NCI-H69 (cell line): ENCODE measurements at regions not wholly inside any gene's neighbourhood (a gene's known extent, or its start where the extent isn't known, plus 50 kb on each side); places are given as distances from the start of the nearest gene placed in this dataset.

Source experiments
- DNase-seq: peaks from one replicate; lab custom pipeline; 2025; lab: John Stamatoyannopoulos, UW

DNA sequence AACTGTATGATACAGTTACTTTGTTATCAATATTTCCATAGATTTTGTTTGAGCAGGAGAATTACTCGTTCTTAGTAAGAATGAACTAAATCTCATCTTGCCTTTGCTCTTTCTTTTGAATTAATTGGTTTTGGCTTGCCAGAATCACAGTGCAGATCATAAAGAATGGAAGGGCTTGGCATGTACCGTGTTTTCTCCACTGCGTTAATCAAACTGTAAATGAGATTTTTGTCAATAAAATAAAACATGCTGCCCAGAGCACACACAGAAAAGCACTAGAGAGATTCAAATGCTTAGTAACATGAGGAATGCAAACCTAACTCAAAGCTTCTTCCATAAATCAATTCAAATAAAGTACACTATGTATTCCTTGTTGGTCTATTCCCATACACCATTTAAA is 229.6 kb upstream of the CDH2 start:
- DNase-seq = no peak

DNA sequence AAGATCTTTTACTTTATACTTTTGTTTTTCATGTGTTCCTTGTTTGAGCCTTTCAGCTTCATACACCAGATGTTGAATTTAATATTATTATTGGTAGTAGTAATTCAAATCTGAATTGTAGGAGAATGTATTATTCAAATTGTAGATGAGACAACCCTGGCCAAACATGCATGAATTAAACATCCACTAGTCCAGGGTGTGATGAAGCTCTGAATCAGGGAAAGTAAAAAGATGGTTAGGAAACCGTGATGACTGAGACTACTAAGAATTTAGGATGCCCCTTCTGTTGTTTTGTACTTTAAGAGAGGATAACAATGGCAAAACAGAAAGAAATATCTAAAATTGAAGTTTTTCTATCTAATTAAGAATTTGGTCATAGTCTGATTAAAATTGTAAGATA is 227.8 kb upstream of the CDH2 start:
- no peak for DNase-seq

DNA sequence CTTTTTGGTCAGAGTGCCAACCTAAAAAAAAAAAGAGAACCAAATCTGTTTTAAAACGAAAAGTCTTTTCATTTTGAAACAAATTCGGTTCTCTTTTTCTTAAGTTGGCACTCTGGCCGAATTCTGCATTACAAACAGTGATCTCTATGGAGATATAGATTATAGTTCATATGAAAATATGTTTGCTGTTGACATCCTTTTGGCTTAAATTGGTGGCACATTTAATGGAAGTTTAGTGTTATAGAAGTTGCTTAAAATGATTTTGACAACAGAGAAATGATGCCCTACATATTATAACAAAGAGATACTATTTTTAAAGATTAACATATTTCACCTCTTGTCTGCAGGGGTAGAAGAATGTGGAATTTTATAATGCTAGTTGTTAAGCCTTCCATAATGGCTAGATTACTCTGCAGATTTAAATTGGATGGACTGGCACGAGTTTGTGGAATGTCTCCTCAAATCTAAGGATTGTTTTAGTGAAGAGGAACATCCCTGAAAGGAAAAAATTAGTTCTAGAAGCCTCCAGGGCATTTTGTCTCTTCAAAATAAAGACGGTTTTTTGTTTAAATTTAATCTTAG is 222.9 kb upstream of the CDH2 start:
- DNase-seq = no peak

DNA sequence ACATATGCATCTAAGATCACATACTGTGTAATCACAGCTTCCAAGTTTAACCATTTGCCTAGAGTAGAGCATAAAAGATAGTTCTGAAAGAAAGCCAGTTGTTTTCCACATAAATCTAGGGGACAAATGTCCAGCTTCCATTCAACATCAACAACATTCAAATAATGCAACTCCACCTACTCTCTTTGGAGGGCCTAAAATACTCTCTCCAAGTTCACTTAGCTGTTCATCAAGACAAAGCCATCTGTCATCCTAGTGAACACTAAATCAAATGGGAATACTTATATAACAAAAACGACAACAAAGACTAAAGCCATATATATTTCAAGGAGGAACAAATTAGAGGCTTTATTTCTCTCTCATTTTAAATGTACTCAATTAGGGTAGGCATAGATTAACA is 221.5 kb upstream of the CDH2 start:
- DNase-seq = peak; percentile 69

DNA sequence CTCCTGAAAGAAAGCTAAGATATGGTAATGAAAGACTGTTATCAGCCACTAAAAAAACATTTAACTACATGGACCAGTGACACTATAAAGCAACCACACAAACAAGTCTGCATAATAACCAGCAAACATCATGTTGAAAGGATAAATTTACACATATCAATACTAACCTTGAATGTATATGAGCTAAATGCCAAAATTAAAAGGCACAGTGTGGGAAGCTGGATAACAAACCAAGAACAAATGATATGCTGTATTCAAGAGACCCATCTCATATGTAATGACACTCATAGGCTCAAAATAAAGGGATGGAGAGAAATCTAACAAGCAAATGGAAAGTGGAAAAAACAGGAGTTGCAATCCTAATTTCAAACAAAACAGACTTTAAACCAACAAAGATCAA is 213.1 kb upstream of the CDH2 start:
- no peak for DNase-seq

DNA sequence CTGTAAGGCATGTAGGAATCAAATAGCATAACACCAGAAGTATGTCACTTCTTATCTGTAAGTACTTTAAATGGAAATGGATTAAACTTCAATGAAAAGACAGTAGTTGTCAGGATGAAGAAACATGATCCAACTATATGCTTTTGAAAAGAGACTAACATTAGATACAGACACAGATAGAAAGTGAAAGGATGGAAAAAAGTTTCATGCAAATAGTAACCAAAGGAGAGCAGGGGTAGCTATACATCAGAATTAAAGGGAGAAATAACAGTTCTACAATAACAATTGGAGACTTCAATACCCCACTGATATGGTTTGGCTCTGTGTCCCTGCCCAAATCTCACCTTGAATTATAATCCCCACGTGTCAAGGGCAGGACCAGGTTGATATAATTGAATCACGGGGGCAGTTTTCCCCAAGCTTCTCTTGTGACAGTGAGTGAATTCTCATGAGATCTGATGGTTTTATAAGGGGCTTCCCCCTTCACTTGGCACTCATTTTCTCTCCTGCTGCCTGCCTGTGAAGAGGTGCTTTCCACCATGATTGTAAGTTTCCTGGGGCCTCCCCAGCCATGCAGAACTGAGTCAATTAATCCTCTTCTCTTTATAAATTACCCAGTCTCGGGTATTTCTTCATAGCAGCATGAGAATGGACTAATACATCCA is 205.4 kb upstream of the CDH2 start:
- no peak for DNase-seq

DNA sequence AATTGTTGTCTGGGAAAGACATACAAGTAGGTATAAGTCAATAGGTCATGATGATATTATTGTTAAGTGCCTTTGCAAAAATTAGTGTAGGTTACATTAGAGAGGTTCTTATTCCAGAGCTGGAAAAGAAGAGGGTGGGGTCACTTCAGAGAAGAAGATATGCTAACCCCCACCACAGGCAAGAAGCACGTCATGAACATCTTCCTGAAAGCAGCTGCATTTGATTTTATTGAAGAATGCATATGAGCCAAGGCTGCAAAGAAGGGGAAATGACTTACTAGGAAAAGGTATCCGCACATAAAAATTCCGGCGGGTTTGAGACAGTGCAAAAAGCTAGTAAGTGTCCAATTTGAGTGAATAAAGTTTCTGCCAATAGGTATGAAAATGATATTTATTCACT is 195.3 kb upstream of the CDH2 start:
- DNase-seq = no peak

DNA sequence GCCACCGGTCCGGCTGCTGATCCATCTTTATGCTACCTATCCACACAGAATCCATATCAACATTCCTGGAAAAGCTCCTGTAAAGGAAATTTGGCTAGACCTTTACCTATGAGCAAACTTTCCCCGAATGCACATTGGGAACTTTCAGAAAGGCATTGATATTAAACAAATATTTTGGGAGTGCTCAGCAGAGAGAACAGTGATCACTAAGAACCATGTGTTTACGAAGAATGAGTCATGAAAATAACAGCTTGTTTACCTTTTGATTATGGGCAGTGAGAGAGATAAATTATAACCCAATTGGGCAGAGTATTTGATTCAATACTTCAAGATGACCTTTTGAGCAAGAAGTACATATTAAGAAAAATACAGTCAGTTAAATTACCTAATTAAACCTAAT is 189.7 kb upstream of the CDH2 start:
- peak; percentile 27 for DNase-seq

DNA sequence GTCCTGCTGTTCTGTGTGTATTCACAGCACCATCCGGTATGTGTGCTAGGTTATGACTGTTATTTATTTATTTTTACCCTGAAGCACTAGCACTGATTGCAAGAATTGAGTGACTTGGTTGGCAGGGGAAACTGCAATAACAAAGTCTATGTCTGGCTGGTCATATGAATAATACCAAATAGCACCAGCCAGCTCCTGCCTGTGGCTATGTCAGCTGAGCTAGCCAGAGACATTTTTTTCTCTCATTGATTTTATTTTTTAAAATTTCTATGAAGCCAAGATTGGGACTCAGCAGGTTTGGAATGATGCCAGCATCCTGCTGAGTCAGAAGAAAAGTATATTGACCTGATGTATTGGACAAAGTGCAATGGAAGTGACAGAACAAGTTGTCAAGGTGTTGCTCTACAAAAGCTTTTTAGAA is 188.5 kb upstream of the CDH2 start:
- DNase-seq = peak; percentile 74

DNA sequence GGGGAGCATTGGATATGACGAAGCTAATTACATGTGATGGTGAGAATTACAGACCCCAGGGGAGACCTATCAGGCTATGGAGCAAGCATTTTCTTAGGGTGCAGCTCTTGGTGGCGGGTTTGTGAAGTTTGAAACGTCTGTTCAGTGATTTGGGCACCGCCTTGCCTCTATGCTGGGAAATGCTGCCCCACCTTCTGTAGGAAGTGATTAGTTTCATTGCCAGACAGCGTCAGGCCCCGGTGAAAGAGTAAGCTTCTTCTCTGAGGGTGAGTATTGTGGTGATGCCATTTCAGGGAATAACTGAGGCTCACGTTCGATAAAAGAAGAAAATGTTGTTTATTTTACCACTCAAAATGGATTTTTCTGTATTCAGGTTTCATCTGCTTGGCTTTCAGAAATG is 186.2 kb upstream of the CDH2 start:
- DNase-seq = no peak

DNA sequence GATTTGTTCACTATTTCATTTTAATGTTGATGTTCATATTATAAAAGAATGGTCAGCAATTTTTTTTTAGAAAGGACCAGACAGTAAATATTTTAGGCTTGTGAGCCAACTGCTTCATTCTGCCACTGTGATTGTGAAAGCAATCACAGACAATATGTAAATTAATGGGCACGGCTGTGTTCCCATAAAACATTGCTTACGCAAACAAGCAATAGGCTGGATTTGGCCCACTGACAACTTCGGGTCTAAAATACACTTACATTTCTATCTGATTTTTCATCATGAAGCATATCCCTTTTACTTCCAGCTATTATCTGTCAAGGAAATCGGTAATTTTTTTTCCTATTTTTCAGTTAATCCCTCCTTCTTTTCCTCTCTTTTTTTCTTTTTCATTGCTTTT is 182.2 kb upstream of the CDH2 start:
- peak; percentile 79 for DNase-seq

DNA sequence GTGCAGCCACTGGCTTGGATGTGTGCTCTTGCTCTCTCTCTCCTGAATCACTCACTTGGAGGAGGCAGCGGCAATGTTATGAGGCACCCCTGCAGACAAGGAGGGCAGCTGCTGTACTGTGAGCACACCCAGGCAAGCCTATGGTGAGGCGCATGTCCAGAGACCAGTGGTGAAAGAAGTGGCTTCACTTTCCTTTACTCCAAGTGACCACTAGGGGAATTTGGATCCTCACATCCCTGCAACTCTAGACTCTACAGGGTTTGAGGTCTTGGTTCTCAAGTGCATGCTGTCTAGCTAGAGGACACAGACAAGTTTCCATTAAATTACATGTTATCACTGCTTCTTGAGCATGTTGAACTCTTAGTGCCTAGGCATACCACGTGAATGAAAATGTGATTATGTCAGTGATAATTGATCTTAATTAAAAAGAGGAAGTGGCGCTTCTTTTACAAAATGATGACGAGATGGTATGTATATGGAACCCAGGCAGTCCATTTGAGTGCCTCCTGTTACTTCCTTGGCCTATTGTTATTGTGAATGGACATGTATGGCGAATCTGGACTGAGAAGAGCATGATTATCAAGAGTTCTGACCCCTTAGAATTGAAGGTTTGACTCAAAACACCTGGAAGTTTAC is 181.0 kb upstream of the CDH2 start:
- DNase-seq = peak; percentile 70

DNA sequence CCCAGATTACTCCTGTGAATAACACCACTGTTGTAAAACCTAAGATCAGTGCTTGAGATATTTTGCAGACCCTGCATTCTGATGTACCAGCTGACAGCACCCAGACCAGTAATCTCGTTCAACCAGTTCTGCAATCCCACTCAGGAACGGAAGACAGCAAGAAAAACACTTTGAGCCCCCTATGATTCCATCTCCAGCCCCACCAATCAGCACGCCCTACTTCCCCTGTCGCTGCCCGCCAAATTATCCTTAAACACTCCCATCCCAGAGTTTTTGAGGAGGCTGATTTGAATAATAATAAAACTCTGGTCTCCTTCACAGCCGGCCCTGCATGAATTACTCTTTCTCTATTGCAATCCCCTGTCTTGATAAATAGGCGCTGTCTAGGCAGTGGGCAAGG is 173.9 kb upstream of the CDH2 start:
- no peak for DNase-seq

DNA sequence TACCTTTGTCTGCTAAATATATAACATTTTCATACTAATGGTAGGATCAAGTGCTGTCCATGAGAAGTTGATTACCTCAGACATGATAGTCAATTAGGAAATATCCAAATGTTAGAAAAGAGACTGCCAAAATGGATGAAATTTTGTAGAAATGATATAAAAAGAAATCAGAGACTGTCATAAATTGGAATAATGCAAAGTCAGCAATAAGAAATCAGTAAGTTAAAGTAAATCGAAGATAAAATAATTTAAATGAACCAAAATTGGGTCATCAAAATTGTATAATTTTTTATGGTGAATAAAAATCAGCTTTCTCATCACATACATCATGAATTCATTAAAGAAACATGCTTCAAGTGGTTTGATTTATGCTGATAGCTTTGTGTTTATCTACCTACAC is 165.3 kb upstream of the CDH2 start:
- no peak for DNase-seq

DNA sequence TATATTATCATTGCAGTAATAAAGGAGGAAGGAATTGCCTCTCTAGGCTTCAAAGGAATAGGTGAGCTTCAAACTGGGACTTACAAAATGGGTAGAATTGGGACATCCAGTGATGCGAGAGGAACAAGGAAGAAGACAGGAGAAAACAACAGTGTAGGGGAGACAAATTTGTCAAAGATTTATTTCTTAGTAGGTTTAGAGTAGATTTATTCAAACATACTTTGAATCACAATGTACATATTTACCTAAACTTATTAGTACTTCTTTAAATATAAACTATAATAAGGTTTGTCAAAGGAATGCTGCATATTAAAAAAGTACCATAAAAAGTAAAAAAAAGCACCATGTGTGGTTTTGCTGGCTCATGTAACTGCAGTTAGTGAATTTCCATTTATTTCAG is 161.4 kb upstream of the CDH2 start:
- no peak for DNase-seq

DNA sequence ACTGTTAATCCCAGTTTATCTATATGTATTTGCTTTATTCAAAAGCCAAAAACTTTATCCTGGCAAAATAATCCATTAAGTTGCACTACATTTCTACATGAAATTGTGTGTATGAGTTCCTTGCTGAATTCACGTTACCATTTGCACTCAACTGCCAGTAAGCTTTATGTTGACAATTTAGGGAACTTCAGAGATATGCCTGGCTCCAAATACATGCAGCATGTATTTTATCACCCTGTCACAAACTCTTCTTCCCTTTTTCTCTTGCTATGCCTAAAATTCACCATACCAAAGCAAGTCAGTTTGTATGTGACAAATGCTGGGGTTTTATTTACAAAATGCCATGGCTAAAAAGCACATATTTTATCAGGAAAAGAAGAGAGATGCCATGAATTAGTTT is 157.6 kb upstream of the CDH2 start:
- DNase-seq = no peak

DNA sequence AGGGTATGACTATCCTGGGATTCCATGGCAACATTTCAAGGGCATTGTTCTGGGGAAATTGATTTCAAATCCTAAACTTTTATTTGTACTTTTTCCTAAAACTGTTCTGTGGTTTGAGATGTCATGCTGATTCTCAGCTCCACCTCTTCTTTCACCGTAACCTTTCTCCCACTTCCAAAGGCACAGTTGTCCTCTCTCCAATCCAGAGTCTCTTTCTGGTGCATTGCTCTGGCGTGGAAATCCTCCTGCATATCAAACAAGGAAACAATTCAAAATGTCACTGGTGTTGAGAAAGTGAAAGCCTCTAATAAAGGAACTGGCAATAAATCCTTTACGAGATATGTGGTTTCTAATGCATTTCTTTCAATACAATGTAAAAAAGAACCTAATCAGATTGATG is 155.1 kb upstream of the CDH2 start:
- no peak for DNase-seq

DNA sequence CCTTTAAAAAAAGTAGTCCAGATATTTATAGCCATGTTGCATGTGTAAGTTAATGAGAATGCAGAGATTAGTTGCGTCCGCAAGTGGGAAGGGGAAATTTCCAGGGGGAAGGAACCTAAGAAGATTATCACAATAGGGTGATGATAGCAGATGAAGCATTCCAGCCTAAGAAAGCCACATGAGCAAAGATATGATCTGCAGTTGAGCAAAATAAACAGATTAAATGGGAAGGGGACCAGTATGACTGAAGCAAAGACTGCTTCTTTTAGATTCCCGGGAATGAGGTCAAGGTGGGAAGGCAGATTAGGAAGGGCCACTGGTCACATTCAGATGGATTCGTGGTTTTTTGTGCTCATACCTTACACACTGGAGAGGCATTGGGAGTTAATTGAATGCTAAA is 154.6 kb upstream of the CDH2 start:
- no peak for DNase-seq

DNA sequence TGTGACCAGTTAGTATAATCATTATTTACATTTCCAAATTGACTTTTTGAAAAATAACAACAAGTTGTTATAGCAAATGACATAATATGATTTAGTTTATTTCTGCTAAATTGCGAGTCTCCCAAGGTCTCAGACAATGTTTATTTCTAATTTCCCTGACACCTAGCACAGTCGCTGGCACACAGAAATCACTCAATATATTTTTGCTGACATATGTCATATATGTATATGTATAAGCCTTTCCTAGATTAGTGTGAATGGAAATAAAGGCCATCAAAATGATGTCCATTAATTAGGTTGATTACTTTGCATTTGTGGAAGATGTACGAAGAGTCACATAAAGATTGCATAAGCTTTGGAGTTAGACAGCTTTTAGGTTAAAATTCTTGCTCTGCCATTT is 136.7 kb upstream of the CDH2 start:
- no peak for DNase-seq

DNA sequence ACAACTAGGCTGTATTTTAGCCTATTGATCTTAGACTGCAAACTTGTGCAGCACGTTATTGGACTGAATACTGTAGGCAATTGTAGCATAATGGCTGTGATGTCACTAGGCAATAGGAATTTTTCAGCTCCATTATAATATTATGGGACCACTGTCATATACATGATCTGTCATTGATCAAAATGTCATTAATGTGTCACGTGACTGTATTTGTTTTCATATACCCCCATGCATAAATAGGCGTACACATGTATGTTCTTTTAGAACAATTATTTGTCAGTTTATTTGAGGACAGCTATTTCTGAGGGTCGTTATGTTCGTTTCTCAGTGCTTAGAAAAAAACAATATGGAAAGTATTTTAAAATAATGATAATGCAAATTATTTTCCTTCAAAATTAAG is 111.9 kb upstream of the CDH2 start:
- DNase-seq = no peak

DNA sequence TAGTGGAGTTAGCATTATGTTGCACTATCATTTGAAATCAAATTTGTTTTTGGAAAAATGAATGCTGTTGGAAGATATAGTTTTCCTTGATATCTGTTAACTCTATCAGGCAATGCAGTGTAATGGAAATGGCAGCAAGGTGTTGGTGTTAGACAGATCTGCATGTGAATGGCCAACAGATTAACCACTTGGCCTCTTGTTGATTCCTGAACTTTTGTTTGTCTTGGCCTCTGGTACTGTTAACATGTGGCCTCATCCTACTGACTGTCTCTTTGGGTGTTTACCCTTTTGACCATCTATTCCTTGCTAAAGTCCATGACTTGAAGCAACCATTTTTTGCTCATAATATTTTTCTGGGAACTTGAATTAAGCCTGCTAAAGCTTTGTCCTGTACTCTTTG is 110.2 kb upstream of the CDH2 start:
- no peak for DNase-seq

DNA sequence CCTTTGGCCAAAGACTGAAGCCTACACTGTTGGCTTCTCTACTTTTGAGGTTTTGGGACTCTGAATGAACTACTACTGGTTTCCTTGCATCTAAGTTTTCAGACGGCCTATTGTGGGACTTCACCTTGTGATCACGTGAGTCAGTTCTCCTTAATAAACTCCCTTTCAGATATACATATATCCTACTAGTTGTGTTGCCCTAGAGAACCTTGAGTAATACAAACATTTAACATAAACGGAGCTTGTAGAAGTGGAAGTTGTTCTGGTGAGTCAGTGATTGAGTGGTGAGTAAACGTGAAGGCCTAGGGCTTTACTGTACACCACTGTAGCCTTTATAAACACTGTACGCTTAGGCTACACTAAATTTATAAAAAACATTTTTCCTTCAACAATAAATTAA is 107.2 kb upstream of the CDH2 start:
- DNase-seq = no peak

DNA sequence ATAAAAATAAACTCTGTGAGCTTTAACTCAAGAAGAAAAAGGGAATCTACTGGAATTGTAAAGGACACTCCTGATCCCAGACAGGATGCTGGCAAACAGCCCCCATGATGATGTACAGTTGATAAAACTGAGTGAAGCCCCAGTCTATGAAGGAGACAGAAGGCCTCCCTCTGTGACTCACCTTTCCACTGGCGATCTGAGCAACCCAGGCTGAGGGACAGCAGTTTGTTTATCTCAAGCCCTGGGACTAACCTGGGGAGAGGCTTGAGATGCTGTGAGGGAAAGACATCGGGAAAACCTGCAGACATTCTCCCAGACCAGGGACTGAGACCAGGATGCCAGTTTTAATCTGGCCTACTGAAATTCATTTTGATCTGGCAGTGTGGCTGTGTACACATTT is 104.5 kb upstream of the CDH2 start:
- DNase-seq = no peak

DNA sequence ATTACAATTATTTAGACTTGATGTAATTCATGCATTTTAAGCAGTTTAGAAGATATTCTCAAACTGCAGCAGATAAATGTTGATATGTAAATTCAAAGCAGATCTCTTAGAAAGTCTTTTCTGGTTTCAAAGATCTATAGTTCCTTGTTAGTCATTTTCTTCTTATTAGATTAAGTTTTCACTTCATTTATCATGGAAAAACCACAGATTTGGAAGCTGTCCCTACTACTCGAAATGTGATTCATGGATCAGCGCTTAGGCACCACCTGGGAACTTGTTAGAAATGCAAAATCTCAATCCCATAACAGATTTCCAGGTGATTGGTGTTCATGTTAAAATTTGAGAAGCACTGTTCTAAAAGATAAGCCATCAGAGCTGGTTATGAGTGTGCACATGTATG is 92.8 kb upstream of the CDH2 start:
- no peak for DNase-seq
